ENCODE measurements at regions not wholly inside any gene's neighbourhood (a gene's known extent, or its start where the extent isn't known, plus 50 kb on each side); places are given as distances from the start of the nearest gene placed in this dataset.

GRCh38 chr13:107886118-107886517 lies 329.2 kb downstream of the LIG4 start:
- peak; percentile 46 for DNase-seq (ENCODE audit: low read depth)
- H3K4me3 ChIP-seq (ENCODE audit: control insufficient read depth, low read depth, low read length) = no peak overlapping the region
- TF ChIP-seq CTCF (IDR thresholded peaks at IDR 0.05; ENCODE audit: control insufficient read depth, insufficient read depth, low read depth, low read length, missing control alignments) = no peak

- H3K4me3 ChIP-seq (ENCODE audit: control insufficient read depth, low read depth, low read length) = no peak overlapping the region
- DNase-seq (ENCODE audit: low read depth) = no peak
- no peak for TF ChIP-seq CTCF (IDR thresholded peaks at IDR 0.05; ENCODE audit: control insufficient read depth, insufficient read depth, low read depth, low read length, missing control alignments)
Measured at GRCh38 chr13:107884564-107884963, 330.8 kb downstream of the LIG4 start.

- peak overlapping the region; percentile 29 for H3K4me3 ChIP-seq (ENCODE audit: control insufficient read depth, low read depth, low read length)
- no peak for TF ChIP-seq CTCF (IDR thresholded peaks at IDR 0.05; ENCODE audit: control insufficient read depth, insufficient read depth, low read depth, low read length, missing control alignments)
- peak; percentile 40 for DNase-seq (ENCODE audit: low read depth)
Measured at GRCh38 chr13:107883561-107884175, 331.7 kb downstream of the LIG4 start.

- TF ChIP-seq CTCF (IDR thresholded peaks at IDR 0.05; ENCODE audit: control insufficient read depth, insufficient read depth, low read depth, low read length, missing control alignments) = no peak
- H3K4me3 ChIP-seq (ENCODE audit: control insufficient read depth, low read depth, low read length) = peak overlapping the region; percentile 29
Measured at GRCh38 chr13:107882708-107883560, 332.4 kb downstream of the LIG4 start.

GRCh38 chr13:107881362-107881761 lies 334.0 kb downstream of the LIG4 start:
- TF ChIP-seq CTCF (IDR thresholded peaks at IDR 0.05; ENCODE audit: control insufficient read depth, insufficient read depth, low read depth, low read length, missing control alignments) = no peak
- no peak for DNase-seq (ENCODE audit: low read depth)
- no peak overlapping the region for H3K4me3 ChIP-seq (ENCODE audit: control insufficient read depth, low read depth, low read length)

More at GRCh38 chr13:107882708-107883560, 332.4 kb downstream of the LIG4 start:
- no peak for DNase-seq (ENCODE audit: low read depth)

- no peak for DNase-seq (ENCODE audit: low read depth)
- no peak for TF ChIP-seq CTCF (IDR thresholded peaks at IDR 0.05; ENCODE audit: control insufficient read depth, insufficient read depth, low read depth, low read length, missing control alignments)
- H3K4me3 ChIP-seq (ENCODE audit: control insufficient read depth, low read depth, low read length) = no peak overlapping the region
Measured at GRCh38 chr13:107874456-107874855, 340.9 kb downstream of the LIG4 start.
